WTC11 (cell line): ENCODE measurements at regions not wholly inside any gene's neighbourhood (a gene's known extent, or its start where the extent isn't known, plus 50 kb on each side); places are given as distances from the start of the nearest gene placed in this dataset.

Experiments used
- ATAC-seq: fragments of 200-7000 bp; cut with Tn5 transposase; 2 replicates; pipeline ENCODE4 v1.10.0; 2021; ENCODE audit warnings: mild to moderate bottlenecking, moderate library complexity
- CTCF ChIA-PET: fragments of 300-600 bp; sonication (Branson Sonifier 250); formaldehyde crosslinking; loops from one replicate; lab custom pipeline; 2021; ENCODE audit warnings: antibody characterized with exemption; lab: Charles Lee
- POLR2A ChIA-PET: fragments of 350-600 bp; sonication (Branson Sonifier 250); formaldehyde crosslinking; loops from one replicate; lab custom pipeline; 2021; ENCODE audit warnings: antibody characterized with exemption; lab: Charles Lee
- DNase-seq: peaks from one replicate; pipeline ENCODE4 v3.0.0; 2021; ENCODE audit warnings: low spot score
- H3K27ac Mint-ChIP-seq: 2 replicates; pipeline ENCODE4 v1.8.0; 2021; ENCODE audit warnings: mixed read lengths
- H3K27me3 Mint-ChIP-seq: 2 replicates; pipeline ENCODE4 v1.8.0; 2021; ENCODE audit warnings: low read depth, mild to moderate bottlenecking, moderate library complexity, mixed read lengths
- H3K36me3 Mint-ChIP-seq: 2 replicates; pipeline ENCODE4 v1.8.0; 2021; ENCODE audit warnings: mixed read lengths
- H3K4me1 Mint-ChIP-seq: 2 replicates; pipeline ENCODE4 v1.8.0; 2022; ENCODE audit warnings: mixed read lengths
- H3K4me3 Mint-ChIP-seq: 2 replicates; pipeline ENCODE4 v1.8.0; 2021; ENCODE audit warnings: mild to moderate bottlenecking, moderate library complexity, mixed read lengths
- H3K9me3 Mint-ChIP-seq: 2 replicates; pipeline ENCODE4 v1.8.0; 2021; ENCODE audit warnings: mixed read lengths
- CBFB ChIP-seq: sonication (generic); formaldehyde crosslinking; IDR thresholded peaks from 2 replicates; pipeline ENCODE4 v1.8.1; 2022; ENCODE audit warnings: mild to moderate bottlenecking, low read depth, missing genetic modification reagents
- FOXK1 ChIP-seq: sonication (generic); formaldehyde crosslinking; IDR thresholded peaks from 2 replicates; pipeline ENCODE4 v1.8.0; 2022; ENCODE audit warnings: mild to moderate bottlenecking, moderate library complexity, missing genetic modification reagents
- JUN ChIP-seq: sonication (generic); formaldehyde crosslinking; IDR thresholded peaks from 2 replicates; pipeline ENCODE4 v1.8.0; 2023; ENCODE audit warnings: mild to moderate bottlenecking, missing genetic modification reagents
- KAT7 ChIP-seq: sonication (generic); formaldehyde crosslinking; IDR thresholded peaks from 2 replicates; pipeline ENCODE4 v1.8.1; 2023; ENCODE audit warnings: missing genetic modification reagents, mild to moderate bottlenecking, borderline replicate concordance
- MYBL2 ChIP-seq: sonication (generic); formaldehyde crosslinking; IDR thresholded peaks from 2 replicates; pipeline ENCODE4 v1.8.1; 2023; ENCODE audit warnings: mild to moderate bottlenecking, moderate library complexity, missing genetic modification reagents
- NFATC4 ChIP-seq: fragments of 250-450 bp; sonication (Bioruptor Pico); IDR thresholded peaks from 2 replicates; pipeline ENCODE4 v1.9.0; 2021; ENCODE audit warnings: mild to moderate bottlenecking
- NFE2L1 ChIP-seq: sonication (generic); formaldehyde crosslinking; IDR thresholded peaks from 2 replicates; pipeline ENCODE4 v1.8.1; 2023; ENCODE audit warnings: missing genetic modification reagents
- NR1H2 ChIP-seq: sonication (generic); formaldehyde crosslinking; IDR thresholded peaks from 2 replicates; pipeline ENCODE4 v1.9.0; 2021; ENCODE audit warnings: mild to moderate bottlenecking, moderate library complexity, missing genetic modification reagents
- NR2C2 ChIP-seq: sonication (generic); formaldehyde crosslinking; IDR thresholded peaks from 2 replicates; pipeline ENCODE4 v1.8.0; 2022; ENCODE audit warnings: mild to moderate bottlenecking, missing genetic modification reagents
- SMAD4 ChIP-seq: sonication (generic); formaldehyde crosslinking; IDR thresholded peaks from 2 replicates; pipeline ENCODE4 v1.8.0; 2022; ENCODE audit warnings: mild to moderate bottlenecking, missing genetic modification reagents
- SOX15 ChIP-seq: fragments of 250-450 bp; sonication (Bioruptor Pico); IDR thresholded peaks from 2 replicates; pipeline ENCODE4 v1.9.0; 2021; ENCODE audit warnings: mild to moderate bottlenecking
- TCF7 ChIP-seq: sonication (generic); formaldehyde crosslinking; IDR thresholded peaks from 2 replicates; pipeline ENCODE4 v1.8.0; 2022; ENCODE audit warnings: mild to moderate bottlenecking, low read depth, missing genetic modification reagents, moderate library complexity
- TEAD4 ChIP-seq: sonication (generic); formaldehyde crosslinking; IDR thresholded peaks from 2 replicates; pipeline ENCODE4 v1.8.0; 2022; ENCODE audit warnings: mild to moderate bottlenecking, missing genetic modification reagents
- TF ChIP-seq, protein P1 (sequence below): fragments of 250-450 bp; sonication (Bioruptor Pico); IDR thresholded peaks from 2 replicates; pipeline ENCODE4 v1.9.0; 2021; ENCODE audit warnings: mild to moderate bottlenecking
- TF ChIP-seq, protein P2 (sequence below): sonication (generic); formaldehyde crosslinking; conservative IDR thresholded peaks from 2 replicates; pipeline ENCODE4 v1.8.1; 2022; ENCODE audit warnings: mild to moderate bottlenecking, missing genetic modification reagents
- TF ChIP-seq, protein P3 (sequence below): sonication (generic); formaldehyde crosslinking; IDR thresholded peaks from 2 replicates; pipeline ENCODE4 v1.8.0; 2022; ENCODE audit warnings: mild to moderate bottlenecking, missing genetic modification reagents
- TF ChIP-seq, protein P4 (sequence below): sonication (generic); formaldehyde crosslinking; IDR thresholded peaks from 2 replicates; pipeline ENCODE4 v1.8.1; 2022; ENCODE audit warnings: missing genetic modification reagents, borderline replicate concordance
- TF ChIP-seq, protein P5 (sequence below): sonication (generic); formaldehyde crosslinking; IDR thresholded peaks from 2 replicates; pipeline ENCODE4 v1.8.1; 2023; ENCODE audit warnings: mild to moderate bottlenecking, missing genetic modification reagents, borderline replicate concordance
- TF ChIP-seq, protein P6 (sequence below): sonication (generic); formaldehyde crosslinking; IDR thresholded peaks from 2 replicates; pipeline ENCODE4 v1.8.1; 2022; ENCODE audit warnings: mild to moderate bottlenecking, missing genetic modification reagents, moderate library complexity, borderline replicate concordance

DNA sequence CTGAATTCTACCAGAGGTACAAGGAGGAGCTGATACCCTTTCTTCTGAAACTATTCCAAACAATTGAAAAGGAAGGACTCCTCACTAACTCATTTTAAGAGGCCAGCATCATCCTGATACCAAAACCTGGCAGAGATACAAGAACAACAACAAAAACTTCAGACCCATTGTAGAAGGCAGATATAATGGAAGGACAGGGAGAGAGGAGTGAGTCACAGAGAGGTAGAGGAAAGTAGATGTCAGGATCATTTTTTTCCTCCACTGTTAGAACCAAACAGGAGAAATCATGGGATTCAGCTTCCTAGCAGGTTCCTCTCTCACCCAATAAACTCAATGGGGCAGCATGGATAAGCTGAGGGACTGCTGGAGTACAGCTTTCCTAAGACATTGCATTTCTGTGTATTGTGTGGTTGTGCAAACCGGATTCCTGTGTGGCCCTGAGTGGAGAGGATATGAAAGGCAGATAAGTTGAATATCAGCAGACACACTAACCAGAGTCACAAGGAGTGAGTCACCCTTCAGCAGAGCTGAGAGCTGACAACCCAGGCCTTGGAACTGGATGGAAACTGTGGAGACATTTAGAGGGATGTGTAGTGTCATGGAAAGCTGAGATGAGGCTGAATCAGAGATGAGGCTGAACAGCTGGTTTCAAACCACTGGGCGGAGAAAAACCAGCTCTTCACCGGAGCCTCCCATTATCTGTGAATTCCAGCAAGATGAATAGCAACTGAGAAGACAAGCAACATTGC, 60.9 kb upstream of the MMADHC start:
- Mint-ChIP-seq H3K36me3 (peaks cover 8% of the 10 kb centered on the region), H3K4me1 (no peaks in the 10 kb centered on the region), H3K9me3 (peaks cover 23% of the 10 kb centered on the region), H3K4me3 (no peak overlapping the region), H3K27ac (no peak overlapping the region; the same call in 1 of the 2 replicates), H3K27me3 (no peaks in the 10 kb centered on the region)
- TF ChIP-seq, protein P1, sequence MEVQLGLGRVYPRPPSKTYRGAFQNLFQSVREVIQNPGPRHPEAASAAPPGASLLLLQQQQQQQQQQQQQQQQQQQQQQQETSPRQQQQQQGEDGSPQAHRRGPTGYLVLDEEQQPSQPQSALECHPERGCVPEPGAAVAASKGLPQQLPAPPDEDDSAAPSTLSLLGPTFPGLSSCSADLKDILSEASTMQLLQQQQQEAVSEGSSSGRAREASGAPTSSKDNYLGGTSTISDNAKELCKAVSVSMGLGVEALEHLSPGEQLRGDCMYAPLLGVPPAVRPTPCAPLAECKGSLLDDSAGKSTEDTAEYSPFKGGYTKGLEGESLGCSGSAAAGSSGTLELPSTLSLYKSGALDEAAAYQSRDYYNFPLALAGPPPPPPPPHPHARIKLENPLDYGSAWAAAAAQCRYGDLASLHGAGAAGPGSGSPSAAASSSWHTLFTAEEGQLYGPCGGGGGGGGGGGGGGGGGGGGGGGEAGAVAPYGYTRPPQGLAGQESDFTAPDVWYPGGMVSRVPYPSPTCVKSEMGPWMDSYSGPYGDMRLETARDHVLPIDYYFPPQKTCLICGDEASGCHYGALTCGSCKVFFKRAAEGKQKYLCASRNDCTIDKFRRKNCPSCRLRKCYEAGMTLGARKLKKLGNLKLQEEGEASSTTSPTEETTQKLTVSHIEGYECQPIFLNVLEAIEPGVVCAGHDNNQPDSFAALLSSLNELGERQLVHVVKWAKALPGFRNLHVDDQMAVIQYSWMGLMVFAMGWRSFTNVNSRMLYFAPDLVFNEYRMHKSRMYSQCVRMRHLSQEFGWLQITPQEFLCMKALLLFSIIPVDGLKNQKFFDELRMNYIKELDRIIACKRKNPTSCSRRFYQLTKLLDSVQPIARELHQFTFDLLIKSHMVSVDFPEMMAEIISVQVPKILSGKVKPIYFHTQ (CRISPR knock-in tag) = no peak
- TF ChIP-seq, protein P2, sequence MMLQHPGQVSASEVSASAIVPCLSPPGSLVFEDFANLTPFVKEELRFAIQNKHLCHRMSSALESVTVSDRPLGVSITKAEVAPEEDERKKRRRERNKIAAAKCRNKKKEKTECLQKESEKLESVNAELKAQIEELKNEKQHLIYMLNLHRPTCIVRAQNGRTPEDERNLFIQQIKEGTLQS (CRISPR knock-in tag) = no peak
- TF ChIP-seq JUN (CRISPR knock-in tag) = no peak
- no peak for TF ChIP-seq NR1H2
- TF ChIP-seq, protein P3, sequence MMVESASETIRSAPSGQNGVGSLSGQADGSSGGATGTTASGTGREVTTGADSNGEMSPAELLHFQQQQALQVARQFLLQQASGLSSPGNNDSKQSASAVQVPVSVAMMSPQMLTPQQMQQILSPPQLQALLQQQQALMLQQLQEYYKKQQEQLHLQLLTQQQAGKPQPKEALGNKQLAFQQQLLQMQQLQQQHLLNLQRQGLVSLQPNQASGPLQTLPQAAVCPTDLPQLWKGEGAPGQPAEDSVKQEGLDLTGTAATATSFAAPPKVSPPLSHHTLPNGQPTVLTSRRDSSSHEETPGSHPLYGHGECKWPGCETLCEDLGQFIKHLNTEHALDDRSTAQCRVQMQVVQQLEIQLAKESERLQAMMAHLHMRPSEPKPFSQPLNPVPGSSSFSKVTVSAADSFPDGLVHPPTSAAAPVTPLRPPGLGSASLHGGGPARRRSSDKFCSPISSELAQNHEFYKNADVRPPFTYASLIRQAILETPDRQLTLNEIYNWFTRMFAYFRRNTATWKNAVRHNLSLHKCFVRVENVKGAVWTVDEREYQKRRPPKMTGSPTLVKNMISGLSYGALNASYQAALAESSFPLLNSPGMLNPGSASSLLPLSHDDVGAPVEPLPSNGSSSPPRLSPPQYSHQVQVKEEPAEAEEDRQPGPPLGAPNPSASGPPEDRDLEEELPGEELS (CRISPR knock-in tag) = no peak
- TF ChIP-seq, protein P4, sequence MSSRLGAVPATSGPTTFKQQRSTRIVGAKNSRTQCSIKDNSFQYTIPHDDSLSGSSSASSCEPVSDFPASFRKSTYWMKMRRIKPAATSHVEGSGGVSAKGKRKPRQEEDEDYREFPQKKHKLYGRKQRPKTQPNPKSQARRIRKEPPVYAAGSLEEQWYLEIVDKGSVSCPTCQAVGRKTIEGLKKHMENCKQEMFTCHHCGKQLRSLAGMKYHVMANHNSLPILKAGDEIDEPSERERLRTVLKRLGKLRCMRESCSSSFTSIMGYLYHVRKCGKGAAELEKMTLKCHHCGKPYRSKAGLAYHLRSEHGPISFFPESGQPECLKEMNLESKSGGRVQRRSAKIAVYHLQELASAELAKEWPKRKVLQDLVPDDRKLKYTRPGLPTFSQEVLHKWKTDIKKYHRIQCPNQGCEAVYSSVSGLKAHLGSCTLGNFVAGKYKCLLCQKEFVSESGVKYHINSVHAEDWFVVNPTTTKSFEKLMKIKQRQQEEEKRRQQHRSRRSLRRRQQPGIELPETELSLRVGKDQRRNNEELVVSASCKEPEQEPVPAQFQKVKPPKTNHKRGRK (CRISPR knock-in tag) = no peak
- no peak for TF ChIP-seq CBFB
- TF ChIP-seq NFATC4 (CRISPR knock-in tag) = no peak
- TF ChIP-seq, protein P5, sequence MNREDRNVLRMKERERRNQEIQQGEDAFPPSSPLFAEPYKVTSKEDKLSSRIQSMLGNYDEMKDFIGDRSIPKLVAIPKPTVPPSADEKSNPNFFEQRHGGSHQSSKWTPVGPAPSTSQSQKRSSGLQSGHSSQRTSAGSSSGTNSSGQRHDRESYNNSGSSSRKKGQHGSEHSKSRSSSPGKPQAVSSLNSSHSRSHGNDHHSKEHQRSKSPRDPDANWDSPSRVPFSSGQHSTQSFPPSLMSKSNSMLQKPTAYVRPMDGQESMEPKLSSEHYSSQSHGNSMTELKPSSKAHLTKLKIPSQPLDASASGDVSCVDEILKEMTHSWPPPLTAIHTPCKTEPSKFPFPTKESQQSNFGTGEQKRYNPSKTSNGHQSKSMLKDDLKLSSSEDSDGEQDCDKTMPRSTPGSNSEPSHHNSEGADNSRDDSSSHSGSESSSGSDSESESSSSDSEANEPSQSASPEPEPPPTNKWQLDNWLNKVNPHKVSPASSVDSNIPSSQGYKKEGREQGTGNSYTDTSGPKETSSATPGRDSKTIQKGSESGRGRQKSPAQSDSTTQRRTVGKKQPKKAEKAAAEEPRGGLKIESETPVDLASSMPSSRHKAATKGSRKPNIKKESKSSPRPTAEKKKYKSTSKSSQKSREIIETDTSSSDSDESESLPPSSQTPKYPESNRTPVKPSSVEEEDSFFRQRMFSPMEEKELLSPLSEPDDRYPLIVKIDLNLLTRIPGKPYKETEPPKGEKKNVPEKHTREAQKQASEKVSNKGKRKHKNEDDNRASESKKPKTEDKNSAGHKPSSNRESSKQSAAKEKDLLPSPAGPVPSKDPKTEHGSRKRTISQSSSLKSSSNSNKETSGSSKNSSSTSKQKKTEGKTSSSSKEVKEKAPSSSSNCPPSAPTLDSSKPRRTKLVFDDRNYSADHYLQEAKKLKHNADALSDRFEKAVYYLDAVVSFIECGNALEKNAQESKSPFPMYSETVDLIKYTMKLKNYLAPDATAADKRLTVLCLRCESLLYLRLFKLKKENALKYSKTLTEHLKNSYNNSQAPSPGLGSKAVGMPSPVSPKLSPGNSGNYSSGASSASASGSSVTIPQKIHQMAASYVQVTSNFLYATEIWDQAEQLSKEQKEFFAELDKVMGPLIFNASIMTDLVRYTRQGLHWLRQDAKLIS = no peak
- TF ChIP-seq SOX15 = no peak
- no peak for TF ChIP-seq FOXK1 (CRISPR knock-in tag)
- TF ChIP-seq MYBL2 = no peak
- ATAC-seq (no peak), DNase-seq (no peak)
- CTCF ChIA-PET = no interaction called here
- POLR2A ChIA-PET = no interaction called here

DNA sequence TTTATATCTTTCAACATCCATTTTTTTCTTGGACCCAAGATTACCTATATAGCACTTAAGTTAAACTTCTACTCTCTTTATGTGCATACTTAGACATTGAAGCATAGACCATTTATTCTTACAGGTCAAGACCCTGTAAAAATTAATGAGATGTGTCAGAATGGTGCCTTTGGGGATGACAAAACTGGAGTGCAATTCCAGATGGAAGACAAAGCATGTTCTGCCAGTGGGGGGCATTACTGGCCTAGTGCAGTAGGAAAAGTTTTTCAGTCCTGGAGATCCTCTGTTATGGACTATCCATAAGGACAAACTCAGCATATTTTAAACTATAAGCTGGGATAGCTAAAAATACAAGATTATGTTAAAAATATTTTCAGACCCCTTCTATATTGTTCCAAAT, 57.8 kb upstream of the MMADHC start:
- Mint-ChIP-seq H3K36me3 (peaks cover 17% of the 10 kb centered on the region), H3K4me3 (no peak overlapping the region), H3K9me3 (peaks cover 36% of the 10 kb centered on the region), H3K27me3 (peaks cover 6% of the 10 kb centered on the region)
- POLR2A ChIA-PET = no interaction called here
- TF ChIP-seq KAT7 (no peak), NFE2L1 (CRISPR knock-in tag) (no peak), TCF7 (CRISPR knock-in tag) (no peak), FOXK1 (CRISPR knock-in tag) (no peak), TEAD4 (no peak), NR2C2 (CRISPR knock-in tag) (no peak), SMAD4 (CRISPR knock-in tag) (no peak)
- TF ChIP-seq, protein P6, sequence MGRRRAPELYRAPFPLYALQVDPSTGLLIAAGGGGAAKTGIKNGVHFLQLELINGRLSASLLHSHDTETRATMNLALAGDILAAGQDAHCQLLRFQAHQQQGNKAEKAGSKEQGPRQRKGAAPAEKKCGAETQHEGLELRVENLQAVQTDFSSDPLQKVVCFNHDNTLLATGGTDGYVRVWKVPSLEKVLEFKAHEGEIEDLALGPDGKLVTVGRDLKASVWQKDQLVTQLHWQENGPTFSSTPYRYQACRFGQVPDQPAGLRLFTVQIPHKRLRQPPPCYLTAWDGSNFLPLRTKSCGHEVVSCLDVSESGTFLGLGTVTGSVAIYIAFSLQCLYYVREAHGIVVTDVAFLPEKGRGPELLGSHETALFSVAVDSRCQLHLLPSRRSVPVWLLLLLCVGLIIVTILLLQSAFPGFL (CRISPR knock-in tag) = no peak
- TF ChIP-seq, all 79 proteins: peak for 0
- no peaks in the 10 kb centered on the region for H3K4me1 Mint-ChIP-seq
- no peak for ATAC-seq
- DNase-seq = no peak
- H3K27ac Mint-ChIP-seq = no peak overlapping the region
- CTCF ChIA-PET = no interaction called here
